ENCODE measurements at regions not wholly inside any gene's neighbourhood (a gene's known extent, or its start where the extent isn't known, plus 50 kb on each side); places are given as distances from the start of the nearest gene placed in this dataset.
A peak's percentile ranks its signal among the peaks of the same experiment; 100 is the strongest.

DNA sequence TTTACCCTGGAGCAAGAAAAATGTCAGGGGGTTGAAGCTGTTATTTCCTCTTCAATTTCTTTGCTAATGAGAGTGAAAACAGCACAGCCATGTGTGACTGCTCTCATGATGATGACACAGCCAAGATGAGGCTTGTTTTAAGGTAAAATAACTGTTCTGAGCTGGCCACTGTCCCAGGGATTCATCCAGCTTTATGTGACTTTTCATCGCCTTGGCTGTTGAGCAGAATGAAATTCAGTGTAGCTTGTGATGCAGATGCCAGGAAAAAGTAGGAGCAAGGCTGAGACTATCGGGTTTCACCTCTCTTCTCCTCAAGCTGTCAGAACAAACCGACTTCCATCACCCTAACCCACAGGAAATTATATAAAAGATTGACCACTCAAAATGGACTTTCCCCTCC is 361.8 kb upstream of the CDH5 start:
- DNase-seq = no peak

- no peak for DNase-seq
These were observed 363.3 kb upstream of the CDH5 start for GRCh38 chr16:66003201-66003600.

GRCh38 chr16:66002601-66003000 is 363.9 kb upstream of the CDH5 start:
- DNase-seq = no peak

DNA sequence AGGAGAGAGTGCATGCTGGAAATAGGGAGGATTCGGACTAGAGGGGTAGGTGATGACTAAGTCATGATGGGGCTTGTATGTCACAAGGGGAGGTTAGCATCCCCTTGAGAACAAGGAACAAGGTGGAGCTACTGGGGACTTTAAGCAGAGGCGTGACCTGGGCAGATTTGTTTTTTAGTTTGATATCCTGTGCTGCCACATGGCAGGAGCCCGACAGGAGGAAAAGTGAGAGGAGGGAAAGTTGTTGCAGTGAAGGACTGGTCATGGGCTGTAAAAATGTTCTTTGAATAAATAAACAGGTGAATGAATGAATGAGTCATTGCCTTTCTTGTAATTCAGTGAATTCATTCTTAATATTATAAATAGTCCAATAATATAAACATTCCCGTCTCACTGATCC is 365.1 kb upstream of the CDH5 start:
- DNase-seq = no peak

- DNase-seq = no peak
These were observed 368.0 kb upstream of the CDH5 start for GRCh38 chr16:65998443-65998842.

DNA sequence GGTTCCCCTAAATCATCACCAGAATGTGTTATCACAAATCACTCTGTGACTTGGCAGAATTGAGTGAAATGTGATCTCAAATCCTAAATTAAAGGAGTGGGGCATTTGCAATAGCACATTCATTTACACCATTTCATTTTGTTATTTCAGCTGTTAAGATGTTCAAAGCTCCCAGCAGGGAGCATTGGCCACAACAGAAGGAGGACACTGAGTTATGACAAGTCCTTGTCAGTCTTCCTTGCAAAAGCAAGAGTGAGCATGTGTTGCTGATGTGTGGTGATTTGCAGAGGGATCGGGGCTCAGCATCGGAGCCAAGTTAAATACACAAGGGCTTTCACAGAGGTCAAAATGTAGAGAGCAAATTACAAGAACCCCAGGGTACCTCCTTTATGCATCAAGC is 372.2 kb upstream of the CDH5 start:
- no peak for DNase-seq

DNA sequence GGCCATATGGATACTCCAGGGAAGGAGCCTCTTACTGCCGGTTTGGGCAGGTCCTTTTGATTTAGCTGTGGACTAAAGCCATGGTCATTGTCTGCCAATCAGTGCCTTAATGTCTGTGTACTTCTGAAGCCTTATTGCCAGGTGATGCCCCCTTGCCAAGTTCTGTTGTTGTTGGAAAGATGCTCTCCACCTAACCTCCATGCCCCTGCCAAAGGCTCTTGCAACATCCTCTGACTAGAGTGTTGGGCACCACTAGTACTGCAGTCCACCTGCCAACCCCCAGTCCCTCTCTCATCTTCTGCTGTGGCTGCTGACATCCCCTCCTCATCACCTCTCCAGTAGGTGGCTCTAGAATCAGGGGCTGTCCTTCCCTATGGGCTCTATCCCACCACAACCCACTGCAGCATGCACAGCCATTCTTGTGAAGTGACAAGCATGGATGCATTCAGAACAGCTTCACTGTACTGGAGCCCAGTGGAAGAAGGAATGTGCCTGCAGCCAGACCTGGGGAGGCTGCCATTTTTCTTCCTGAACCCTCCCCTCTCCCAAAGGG is 375.3 kb upstream of the CDH5 start:
- DNase-seq = peak; percentile 2

GRCh38 chr16:65989861-65990604 is 376.5 kb upstream of the CDH5 start:
- no peak for DNase-seq

- DNase-seq = no peak
These were observed 378.4 kb upstream of the CDH5 start for GRCh38 chr16:65988024-65988595.

DNA sequence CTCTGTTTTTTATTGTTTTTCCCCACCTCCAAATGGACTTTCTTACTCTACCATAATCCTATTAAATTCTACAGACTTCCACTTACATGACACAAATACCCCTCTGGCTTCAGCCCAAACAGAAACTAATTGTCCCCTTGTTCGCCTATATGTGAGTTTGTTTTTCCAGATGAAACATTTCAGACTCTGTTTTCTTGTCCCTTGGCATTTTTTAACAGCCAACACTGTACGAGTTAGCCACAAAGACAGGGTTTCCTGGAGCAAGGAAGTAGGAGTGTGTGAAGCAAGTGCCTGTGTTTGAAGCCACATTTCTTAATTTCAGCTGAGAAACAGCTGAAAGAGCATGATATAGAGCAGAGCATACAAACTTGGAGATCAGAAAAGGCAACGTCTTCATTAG is 382.2 kb upstream of the CDH5 start:
- DNase-seq = no peak

- DNase-seq = no peak
These were observed 385.4 kb upstream of the CDH5 start for GRCh38 chr16:65981057-65981456.

GRCh38 chr16:65975049-65975708 is 391.3 kb upstream of the CDH5 start:
- peak; percentile 36 for DNase-seq

DNA sequence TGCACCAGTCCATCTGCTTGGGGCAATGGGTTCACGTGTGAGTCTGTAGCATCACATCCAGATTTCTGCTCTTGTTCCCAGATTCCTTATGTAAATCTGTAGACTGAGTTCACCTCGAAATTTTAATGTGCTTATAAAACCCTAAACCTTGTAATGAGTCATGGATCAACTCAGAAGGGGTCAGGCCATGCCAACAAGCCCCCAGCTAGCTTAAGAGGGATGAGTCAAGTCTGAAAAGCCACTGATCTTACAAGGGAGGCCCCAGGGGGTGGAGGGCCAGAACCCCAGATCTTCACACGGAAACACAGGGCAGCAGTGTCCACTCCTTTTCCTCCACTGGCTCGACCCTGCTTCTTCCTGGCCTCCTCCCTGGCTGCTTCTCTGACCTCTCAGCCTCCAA is 399.1 kb upstream of the CDH5 start:
- DNase-seq = no peak

GRCh38 chr16:65965628-65966027 is 400.9 kb upstream of the CDH5 start:
- no peak for DNase-seq

GRCh38 chr16:65964752-65965151 is 401.7 kb upstream of the CDH5 start:
- no peak for DNase-seq

- DNase-seq = no peak
These were observed 404.9 kb upstream of the CDH5 start for GRCh38 chr16:65961476-65962143.

GRCh38 chr16:65959983-65960382 is 406.5 kb upstream of the CDH5 start:
- DNase-seq = no peak

DNA sequence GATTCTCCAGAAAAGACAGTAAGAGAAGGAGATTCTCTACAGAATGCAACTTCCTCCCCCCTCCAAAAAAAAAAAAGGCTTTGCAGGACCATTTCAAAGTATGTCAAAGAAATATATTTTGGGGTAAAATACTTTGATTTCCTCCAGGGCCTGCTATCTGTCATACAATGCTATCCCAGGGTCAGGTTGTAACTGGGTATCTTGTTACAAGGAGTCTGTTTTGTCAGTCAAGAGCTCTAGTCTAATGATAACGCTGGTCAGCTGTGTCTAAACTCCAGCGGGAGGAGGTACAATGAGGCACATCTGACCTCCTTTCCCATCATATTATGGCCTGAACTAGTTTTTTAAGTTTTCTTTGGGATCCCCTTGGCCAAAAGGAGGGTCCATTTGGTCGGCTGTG is 408.4 kb upstream of the CDH5 start:
- DNase-seq = no peak

DNA sequence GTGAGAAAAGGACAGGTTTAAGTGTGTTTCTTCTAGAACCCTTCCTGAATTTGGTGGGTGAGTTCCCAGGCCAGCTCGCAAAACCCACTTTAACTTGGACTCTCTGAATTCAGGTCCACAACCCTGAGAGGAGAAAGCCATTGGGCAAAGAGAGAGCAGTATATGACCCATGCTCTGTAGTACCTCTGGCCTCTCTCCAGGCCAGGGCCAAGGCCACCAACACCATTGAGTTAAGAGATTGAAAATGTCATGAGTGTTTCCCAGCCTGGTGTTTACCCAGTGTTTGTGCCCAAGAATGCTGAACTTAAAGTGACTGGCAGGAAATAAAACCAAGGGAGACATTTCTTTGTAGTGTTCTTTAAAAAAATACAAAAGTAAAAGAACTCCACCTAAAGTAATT is 410.4 kb upstream of the CDH5 start:
- no peak for DNase-seq

GRCh38 chr16:65954446-65954845 is 412.0 kb upstream of the CDH5 start:
- no peak for DNase-seq

- DNase-seq = no peak
These were observed 416.3 kb upstream of the CDH5 start for GRCh38 chr16:65950211-65950610.

DNA sequence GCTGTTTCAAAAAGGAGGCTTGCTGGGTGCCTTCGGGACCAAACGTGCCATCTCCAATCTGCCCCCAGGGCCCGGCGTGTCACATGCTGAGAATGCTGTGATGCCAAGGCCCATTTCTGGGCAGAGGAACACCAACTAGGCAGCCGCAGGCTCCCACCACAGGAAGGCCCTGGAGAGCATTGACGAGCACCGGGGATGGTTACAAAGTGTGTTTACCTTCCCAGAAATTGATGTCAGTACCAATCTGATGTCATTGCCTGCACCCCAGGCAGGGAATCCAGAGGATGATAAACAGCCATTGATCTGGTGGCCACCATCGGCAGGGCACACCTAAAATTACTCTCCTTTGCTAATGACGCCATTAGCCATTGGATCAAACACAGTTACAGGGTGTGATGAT is 418.1 kb upstream of the CDH5 start:
- DNase-seq = no peak

DNA sequence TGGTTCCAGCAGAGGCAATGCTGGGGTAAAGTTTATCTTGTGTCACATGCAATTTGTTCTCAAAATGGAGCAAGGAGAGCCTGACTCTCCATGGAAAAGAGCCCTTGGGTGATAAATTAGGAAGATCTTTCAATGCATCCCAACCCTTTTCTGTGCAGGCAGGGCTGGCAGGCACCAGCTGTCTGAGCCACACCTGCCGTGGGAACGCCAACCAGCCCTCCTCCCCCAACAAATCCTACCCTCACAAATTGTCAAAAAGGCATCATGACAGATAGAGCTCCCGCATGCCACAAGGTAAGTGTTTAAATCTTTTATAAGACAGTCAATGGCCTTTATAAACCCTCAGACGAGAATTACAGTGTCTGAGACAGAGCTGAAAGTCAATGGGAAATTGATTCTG is 418.5 kb upstream of the CDH5 start:
- DNase-seq = no peak

DNA sequence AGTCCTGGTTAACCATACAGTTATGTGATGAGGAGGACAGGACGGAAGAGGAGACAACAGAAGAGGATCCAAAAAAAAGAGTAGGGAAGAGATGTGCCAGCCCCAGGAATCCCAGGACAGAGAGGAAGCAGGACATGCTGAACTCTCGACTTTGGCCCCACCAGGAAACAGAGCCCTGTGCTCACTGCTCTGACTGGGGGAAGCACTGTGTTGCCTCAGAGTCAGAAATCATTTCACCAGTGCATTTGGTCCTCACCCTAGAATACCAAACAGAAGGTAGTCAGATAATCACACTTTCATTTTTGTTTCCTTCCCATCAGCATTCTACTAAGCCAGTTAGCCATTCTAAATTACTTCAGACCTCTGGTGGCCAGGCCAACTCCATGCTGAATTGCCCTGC is 421.0 kb upstream of the CDH5 start:
- DNase-seq = no peak
